HG02798 (cell line): ENCODE measurements at regions not wholly inside any gene's neighbourhood (a gene's known extent, or its start where the extent isn't known, plus 50 kb on each side); places are given as distances from the start of the nearest gene placed in this dataset.
"Not testable (repeated sequence)": the region's sequence is repeated elsewhere in the genome, so short reads cannot be mapped to it uniquely, and the experiment has no call there.

Source experiments
- ATAC-seq: cut with Tn5 transposase; IDR thresholded peaks from one replicate; pipeline ENCODE4 v1.9.1; 2021; ENCODE audit warnings: mild to moderate bottlenecking; ENCODE audit not compliant: unreplicated experiment, poor library complexity

GRCh38 chr12:25681580-25681979 is 128.5 kb upstream of the LMNTD1 start:
- ATAC-seq = no peak

- no peak for ATAC-seq
Observed at GRCh38 chr12:25682421-25682820, 129.3 kb upstream of the LMNTD1 start.

DNA sequence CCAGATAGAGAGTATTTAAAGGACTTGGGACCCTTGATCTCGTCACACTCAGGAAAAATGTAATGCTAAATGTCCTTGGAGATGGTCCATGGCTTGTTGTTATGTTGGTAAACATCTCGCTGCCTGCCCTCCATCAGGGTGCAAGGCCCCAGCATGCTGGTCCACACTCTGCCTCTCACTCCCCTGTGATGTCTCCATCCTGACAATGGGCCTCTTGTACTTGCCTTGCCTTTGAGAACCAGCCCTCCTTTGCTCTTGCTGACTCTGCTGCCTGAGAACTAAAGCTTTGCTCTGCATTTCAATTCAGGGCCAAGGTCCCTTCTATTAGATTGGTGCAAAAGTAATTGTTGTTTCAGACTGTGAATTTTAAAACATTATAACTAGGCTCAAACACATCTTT is 131.0 kb upstream of the LMNTD1 start:
- no peak for ATAC-seq

GRCh38 chr12:25686351-25686750 is 133.3 kb upstream of the LMNTD1 start:
- no peak for ATAC-seq

- no peak for ATAC-seq
Observed at GRCh38 chr12:25687226-25687625, 134.1 kb upstream of the LMNTD1 start.

DNA sequence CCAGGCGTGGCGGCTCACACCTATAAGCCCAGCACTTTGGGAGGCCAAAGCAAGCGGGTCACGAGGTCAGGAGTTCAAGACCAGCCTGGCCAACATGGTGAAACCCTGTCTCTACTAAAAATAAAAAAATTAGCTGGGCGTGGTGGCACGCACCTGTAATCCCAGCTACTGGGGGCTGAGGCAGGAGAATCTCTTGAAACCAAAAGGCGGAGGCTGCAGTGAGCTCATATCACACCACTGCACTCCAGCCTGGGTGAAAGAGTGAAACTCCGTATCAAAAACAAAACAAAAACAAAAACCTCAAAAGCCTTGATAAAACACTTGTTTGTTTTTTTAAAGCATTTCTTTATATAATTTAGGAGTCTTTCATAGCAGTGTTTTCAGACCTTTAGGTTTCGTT is 135.8 kb upstream of the LMNTD1 start:
- ATAC-seq = not testable (repeated sequence)

GRCh38 chr12:25689996-25690501 is 137.0 kb upstream of the LMNTD1 start:
- no peak for ATAC-seq

DNA sequence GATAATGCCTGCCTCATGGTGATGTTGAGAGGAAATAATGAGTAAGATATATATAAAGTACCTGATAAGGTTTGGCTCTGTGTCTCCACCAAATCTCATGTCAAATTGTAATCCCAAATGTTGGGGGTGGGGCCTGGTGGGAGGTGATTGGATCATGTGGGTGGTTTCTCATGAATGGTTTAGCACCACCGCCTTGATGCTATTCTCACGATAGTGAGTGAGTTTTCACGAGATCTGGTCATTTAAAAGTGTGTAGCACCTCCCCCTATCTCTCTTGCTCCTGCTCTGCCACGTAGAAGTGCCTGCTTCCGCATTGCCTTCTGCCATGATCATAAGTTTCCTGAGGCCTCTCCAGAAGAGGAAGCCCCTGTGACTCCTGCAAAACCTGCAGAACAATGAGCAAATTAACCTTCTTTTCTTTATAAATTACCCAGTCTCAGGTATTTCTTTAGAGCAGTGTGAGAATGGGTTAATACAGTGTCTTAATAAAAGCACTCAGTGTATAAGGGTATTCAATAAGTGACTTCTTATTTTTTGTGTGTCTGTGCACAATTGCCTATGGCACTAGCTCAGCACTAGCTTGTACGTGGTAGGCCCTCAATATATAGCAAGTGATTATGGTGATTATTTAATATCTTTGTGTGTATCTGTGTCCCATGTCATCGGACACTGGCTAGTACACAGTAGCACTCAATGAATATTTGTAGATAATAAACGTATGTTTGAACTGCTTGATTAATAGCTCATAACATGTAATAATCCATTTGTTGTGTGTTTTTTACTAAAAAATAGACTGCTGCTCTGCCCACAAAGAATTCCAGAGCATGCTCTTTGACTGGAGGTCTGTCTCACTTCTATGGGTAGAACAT is 138.1 kb upstream of the LMNTD1 start:
- no peak for ATAC-seq

GRCh38 chr12:25691865-25692114 is 138.7 kb upstream of the LMNTD1 start:
- ATAC-seq = no peak

DNA sequence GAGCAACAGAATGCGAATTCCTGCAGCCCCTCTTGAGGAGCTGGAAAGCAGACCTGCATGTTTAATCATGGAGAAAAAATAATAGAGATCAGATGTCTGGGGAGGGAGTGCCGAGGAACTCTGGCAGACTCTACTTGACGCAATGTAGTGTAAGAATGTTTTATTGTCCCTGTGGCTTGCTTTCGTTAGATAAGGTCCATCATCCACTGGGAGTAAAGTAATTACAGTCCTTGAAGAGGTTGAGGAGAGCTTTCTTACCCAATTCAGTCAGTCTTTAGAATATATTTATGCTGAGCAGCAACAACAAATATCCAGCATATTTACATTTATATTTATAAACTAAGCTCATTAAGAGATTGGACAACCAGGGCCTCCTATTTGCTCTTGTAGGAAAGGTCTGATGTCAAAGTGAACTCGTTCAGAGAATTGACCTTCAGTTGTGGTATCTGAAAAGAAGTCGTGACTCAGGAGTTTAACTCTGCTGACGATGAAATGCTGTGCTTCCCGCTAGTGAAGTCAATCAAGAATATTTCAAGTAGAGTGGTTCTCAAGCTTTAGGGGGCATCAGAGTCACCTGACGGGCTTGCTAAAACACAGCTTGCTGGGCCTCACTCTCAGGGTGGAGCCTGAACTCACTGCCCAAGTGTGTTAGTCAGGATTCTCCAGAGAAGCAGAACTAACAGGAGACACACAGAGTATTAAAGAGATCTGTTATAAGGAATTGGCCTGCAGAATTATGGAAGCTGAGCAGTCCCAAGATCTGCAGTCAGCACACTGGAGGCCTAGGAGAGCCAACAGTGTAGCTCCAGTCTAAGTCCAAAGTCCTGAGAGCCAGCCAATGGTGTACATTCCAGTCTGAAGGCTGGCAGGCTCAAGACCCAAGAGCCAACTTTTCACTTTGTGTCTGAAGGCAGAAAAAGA is 139.3 kb upstream of the LMNTD1 start:
- no peak for ATAC-seq

DNA sequence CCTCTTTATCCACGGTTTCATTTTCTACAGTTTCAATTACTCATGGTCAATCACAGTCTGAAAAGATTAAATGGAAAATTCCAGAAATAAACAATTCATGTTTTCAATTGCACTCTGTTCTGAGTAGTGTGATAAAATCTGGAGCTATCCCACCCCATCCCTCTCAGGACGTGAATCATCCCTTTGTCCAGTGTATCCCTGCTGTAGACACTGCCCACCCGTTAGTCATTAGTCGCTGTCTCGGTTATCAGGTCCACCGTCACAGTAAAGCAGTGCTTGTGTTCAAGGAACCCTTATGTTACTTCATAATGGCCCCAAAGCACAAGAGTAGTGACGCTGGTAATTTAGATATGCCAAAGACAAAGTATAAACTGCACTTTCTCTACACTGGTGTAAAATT is 141.0 kb upstream of the LMNTD1 start:
- no peak for ATAC-seq

DNA sequence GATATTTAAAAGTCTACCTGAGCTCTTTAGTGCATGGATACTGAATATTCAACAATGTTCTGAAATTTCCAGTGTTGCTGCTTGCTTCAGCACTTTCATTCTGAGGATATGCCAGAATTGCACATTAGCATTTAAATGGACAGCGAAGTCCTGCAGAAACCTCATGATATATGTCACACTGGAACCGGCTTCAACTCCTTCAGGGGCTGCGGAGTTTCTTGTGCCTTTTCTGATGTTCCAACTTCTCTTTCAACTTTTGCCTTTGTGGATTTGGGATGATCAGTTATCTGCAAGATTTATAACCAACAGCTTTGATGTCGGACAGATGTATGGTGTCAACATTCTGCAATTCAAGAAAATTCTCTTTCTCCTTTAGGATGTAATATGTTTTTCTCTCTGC is 142.5 kb upstream of the LMNTD1 start:
- no peak for ATAC-seq

GRCh38 chr12:25698772-25699171 is 145.7 kb upstream of the LMNTD1 start:
- ATAC-seq = no peak

GRCh38 chr12:25699454-25699853 is 146.4 kb upstream of the LMNTD1 start:
- ATAC-seq = no peak

GRCh38 chr12:25701290-25701689 is 148.2 kb upstream of the LMNTD1 start:
- no peak for ATAC-seq

DNA sequence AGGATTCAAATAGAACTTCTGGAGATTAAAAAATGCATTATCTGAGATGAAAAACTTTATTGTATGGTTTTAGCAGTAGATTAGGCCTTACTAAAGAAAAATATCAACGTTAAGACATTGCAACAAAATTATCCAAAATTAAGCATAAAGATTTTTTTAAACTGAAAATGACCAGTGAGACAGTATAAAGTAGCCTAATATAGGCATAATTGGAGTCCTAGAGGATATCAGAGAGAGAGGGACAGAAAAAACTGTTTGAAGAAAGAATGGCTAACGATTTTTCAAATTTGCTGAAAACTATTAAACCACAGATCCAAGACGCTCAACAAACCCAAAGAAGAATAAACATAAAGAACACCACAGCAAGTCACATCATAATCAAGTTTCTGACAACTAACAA is 149.5 kb upstream of the LMNTD1 start:
- ATAC-seq = no peak

DNA sequence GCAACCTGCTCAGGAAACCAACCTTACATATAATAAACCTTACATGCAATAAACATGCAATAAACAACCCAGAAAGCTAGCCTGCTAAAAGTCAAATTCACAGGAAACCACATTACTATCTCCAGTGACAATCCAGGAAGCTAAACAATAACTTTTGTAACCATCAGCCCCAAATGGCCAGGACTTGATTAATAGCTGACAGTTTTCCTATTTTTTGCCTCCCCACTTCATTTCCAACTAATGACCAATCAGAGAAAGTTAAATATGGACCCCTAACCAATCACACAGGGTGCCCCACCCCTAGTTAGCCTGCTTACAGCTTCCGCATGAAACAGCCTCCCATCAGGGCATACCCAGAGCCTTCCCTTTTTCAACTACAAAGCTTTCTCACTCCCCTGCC is 152.2 kb upstream of the LMNTD1 start:
- no peak for ATAC-seq

- not testable (repeated sequence) for ATAC-seq
Observed at GRCh38 chr12:25706646-25707045, 153.6 kb upstream of the LMNTD1 start.

DNA sequence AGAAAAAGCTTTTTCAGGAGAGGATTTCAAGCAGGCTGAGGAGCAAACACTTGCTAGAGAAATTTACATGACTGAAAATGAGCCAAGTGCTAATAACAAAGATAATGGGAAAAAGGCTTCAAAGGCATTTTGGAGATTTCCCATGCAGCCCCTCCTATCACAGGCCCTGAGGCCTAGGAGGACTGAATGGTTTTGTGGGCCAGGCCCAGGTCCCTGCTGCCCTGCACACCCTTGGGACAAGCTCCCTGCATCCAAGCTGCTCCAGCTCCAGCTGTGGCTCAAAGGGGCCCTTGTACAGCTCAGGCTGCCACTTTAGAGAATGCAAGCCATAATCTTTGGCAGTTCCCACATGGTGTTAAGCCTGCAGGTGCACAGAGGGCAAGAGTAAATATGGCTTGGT is 154.0 kb upstream of the LMNTD1 start:
- ATAC-seq = no peak

DNA sequence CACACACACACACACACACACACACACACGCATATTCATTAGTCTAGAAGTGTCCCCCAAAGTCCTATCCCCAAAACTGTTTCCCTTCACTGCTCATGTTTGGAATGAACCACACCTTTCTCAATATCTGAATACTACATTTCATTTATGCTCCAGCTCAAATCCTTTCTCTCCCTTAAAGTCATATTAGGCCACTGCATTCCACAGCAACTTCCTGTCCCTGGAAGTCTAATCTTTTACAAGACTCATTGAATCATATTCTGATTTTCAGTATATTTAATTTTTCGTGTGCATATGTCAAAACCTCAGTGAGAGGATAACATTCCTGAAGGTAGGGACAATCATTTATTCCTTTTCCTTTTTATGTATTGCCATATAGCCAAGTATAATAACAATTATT is 155.6 kb upstream of the LMNTD1 start:
- no peak for ATAC-seq

DNA sequence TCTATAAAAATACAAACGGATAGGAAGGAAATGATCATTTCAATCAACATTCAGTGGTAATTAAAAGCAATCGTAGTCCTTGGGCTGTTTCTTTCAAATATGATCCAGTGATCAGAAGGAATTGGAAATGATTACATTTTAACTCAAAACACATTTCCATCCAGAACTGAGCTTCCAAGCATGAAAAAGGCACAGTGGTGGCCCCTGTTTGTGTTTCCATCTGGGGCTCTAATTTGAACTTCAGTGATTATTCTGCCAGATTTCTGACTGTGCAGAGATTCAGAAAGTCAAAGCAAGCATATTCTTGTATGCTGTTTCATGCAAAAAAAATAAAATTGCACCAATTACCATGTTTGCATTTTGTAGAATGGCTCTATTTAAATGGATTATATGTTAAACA is 157.0 kb upstream of the LMNTD1 start:
- ATAC-seq = no peak
